ENCODE measurements at regions not wholly inside any gene's neighbourhood (a gene's known extent, or its start where the extent isn't known, plus 50 kb on each side); places are given as distances from the start of the nearest gene placed in this dataset.

- TF ChIP-seq POLR2A (IDR thresholded peaks at IDR 0.05; ENCODE audit: low read depth, low read length): no peak
- no peak for TF ChIP-seq POLR2AphosphoS5 (IDR thresholded peaks at IDR 0.05; ENCODE audit: low read depth, low read length)
- no peak for TF ChIP-seq TAF1 (IDR thresholded peaks at IDR 0.05; ENCODE audit: low read depth, low read length)
- no peak for TF ChIP-seq POU2F2 (IDR thresholded peaks at IDR 0.05; ENCODE audit: low read depth, low read length)
Measured at GRCh38 chr1:4120557-4121292, 220.7 kb upstream of the C1orf174 start.
